ENCODE measurements at regions not wholly inside any gene's neighbourhood (a gene's known extent, or its start where the extent isn't known, plus 50 kb on each side); places are given as distances from the start of the nearest gene placed in this dataset.

DNA sequence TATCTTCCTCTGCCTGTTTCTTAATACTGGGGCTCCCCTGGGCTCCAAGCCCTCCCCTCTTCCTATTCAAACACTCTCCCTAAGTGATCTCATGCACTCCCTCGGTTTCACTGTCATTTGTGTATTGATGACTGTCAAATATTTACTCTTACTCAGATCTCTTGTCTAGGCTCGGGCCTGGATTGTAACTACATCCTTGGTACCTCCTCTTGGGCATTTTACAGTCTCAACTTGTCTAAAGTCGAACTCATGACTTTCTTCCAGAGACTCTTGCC is 189.4 kb upstream of the PRDM1 start:
- in situ Hi-C loops (cut with HindIII; ENCODE audit: low sequenced_read_pairs) = no loop called here
- no peak for TF ChIP-seq CTCF (IDR thresholded peaks at IDR 0.05; ENCODE audit: low read depth, low read length, missing control alignments)

GRCh38 chr6:105896052-105896820 is 189.9 kb upstream of the PRDM1 start:
- no peak overlapping the region for H3K4me3 ChIP-seq (ENCODE audit: low read depth, low read length)
- TF ChIP-seq CTCF (IDR thresholded peaks at IDR 0.05; ENCODE audit: low read depth, low read length, missing control alignments) = no peak
- no peak for DNase-seq (ENCODE audit: low read depth)
- in situ Hi-C loops (cut with HindIII; ENCODE audit: low sequenced_read_pairs) = no loop called here

More for the DNA sequence above, 189.4 kb upstream of the PRDM1 start:
- no peak for DNase-seq (ENCODE audit: low read depth)
- no peak overlapping the region for H3K4me3 ChIP-seq (ENCODE audit: low read depth, low read length)

GRCh38 chr6:105894556-105894955 is 191.6 kb upstream of the PRDM1 start:
- in situ Hi-C loops (cut with HindIII; ENCODE audit: low sequenced_read_pairs) = no loop called here
- DNase-seq (ENCODE audit: low read depth) = no peak
- H3K4me3 ChIP-seq (ENCODE audit: low read depth, low read length) = no peak overlapping the region
- TF ChIP-seq CTCF (IDR thresholded peaks at IDR 0.05; ENCODE audit: low read depth, low read length, missing control alignments) = no peak

- no peak for TF ChIP-seq CTCF (IDR thresholded peaks at IDR 0.05; ENCODE audit: low read depth, low read length, missing control alignments)
- in situ Hi-C loops (cut with HindIII; ENCODE audit: low sequenced_read_pairs) = no loop called here
These were observed 192.4 kb upstream of the PRDM1 start for GRCh38 chr6:105893741-105894140.

DNA sequence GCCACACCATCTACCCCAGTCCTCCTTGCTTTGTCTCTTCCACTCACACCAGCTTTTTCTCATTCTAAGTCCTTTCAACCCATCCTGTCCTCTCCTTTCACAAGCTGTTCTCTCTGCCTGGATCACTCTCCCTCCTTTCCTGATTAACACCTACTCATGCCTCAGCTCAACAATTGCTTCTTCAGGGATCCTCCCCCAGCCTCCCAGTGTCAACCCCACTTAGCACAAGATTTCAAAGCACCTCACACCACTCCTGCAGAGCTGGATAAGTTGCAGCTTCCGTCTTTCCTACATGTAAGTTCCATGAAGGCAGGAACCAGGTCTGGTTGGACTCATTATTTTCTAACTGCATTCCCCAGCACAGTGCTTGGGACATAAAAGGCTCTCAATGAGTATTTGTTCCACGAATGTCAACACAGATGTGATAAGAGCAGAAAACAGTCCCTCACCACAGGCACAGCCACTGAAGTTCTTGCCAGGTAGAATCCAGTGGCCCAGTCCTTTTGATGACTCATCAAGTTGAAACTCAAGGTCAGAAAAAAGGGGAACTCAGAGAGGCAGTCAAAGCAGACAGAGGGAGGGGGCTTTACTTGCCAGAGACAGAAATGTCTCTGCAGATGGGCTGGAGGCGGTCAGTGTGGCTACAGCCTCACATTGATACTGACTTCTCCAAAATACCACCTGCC is 193.4 kb upstream of the PRDM1 start:
- TF ChIP-seq CTCF (IDR thresholded peaks at IDR 0.05; ENCODE audit: low read depth, low read length, missing control alignments) = no peak
- H3K4me3 ChIP-seq (ENCODE audit: low read depth, low read length) = no peak overlapping the region
- in situ Hi-C loops (cut with HindIII; ENCODE audit: low sequenced_read_pairs) = no loop called here
- no peak for DNase-seq (ENCODE audit: low read depth)

More at GRCh38 chr6:105893741-105894140, 192.4 kb upstream of the PRDM1 start:
- no peak for DNase-seq (ENCODE audit: low read depth)
- no peak overlapping the region for H3K4me3 ChIP-seq (ENCODE audit: low read depth, low read length)

DNA sequence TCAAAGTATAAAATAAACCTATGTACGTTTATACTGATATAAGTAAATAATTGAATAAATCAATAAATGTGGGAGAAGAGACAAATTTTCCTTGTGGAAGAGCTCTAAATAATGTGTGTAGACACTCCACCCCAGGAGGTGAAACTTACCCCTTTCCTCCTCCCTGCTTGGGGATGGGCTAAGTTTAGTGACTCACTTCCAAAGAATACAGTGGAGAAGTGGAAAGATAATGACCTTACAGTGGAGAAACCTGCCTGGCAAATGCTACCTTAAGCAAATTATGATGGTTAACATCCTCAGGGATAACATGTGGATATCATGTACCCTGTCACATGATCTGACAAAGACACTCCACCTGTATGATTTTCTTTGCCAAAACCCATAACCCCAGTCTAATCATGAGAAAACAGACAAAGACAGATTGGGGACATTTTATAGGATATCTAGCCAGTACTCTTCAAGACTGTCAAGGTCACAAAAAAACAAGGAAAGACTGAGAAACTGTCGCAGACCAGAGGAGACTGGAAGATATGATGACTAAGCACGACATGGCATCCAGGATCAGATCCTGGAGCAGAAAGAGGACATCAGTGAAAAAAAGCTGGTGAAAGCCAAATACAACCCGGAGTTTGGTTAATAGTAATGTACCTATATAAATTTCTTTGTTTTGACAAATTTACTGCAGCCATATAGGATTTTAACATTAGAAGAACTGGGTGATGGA is 195.5 kb upstream of the PRDM1 start:
- no peak overlapping the region for H3K4me3 ChIP-seq (ENCODE audit: low read depth, low read length)
- no peak for DNase-seq (ENCODE audit: low read depth)
- TF ChIP-seq CTCF (IDR thresholded peaks at IDR 0.05; ENCODE audit: low read depth, low read length, missing control alignments) = no peak
- in situ Hi-C loops (cut with HindIII; ENCODE audit: low sequenced_read_pairs) = no loop called here
